ENCODE measurements at regions not wholly inside any gene's neighbourhood (a gene's known extent, or its start where the extent isn't known, plus 50 kb on each side); places are given as distances from the start of the nearest gene placed in this dataset.

DNA sequence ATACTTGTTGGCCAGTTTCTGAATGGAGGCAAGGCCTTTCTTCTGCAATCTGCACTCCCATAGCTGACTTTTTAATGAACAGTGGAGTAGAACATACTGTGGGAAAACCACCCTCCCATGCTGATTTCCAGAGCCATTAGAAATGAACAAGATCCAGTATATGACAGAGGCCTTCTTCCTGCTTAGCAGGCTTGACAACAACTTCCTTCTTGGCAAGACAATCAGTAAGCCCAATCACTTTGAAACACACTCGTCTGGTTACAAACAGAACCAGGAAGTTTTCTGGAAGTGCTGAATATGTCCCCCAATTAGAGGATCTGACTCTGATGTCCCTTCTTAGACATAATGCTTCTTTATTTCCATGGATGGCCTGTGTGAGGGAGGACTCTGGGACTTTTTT lies 103.4 kb downstream of the SAMD9 start (continued):
- no peak for TF ChIP-seq CHD7 (IDR thresholded peaks at IDR 0.05; ENCODE audit: insufficient replicate concordance, low read length)
- no peak for TF ChIP-seq CBX8 (IDR thresholded peaks at IDR 0.05; ENCODE audit: borderline replicate concordance, low read depth, low read length)
- no peak for TF ChIP-seq GTF2F1 (IDR thresholded peaks at IDR 0.05; ENCODE audit: borderline replicate concordance, low read depth, low read length)
- TF ChIP-seq SP1 (IDR thresholded peaks at IDR 0.05; ENCODE audit: low read depth, low read length) = no peak
- no peak for TF ChIP-seq SIRT6 (IDR thresholded peaks at IDR 0.05; ENCODE audit: low read length)
- no peak for TF ChIP-seq JUN (IDR thresholded peaks at IDR 0.05; ENCODE audit: low read depth, low read length)
- TF ChIP-seq MAFK (IDR thresholded peaks at IDR 0.05; ENCODE audit: low read depth, low read length) = no peak
